A549 (cell line): ENCODE measurements at regions not wholly inside any gene's neighbourhood (a gene's known extent, or its start where the extent isn't known, plus 50 kb on each side); places are given as distances from the start of the nearest gene placed in this dataset.

Experiments used
- ATAC-seq, 2 experiments: fragments of 200-7000 bp in 1 of 2; fragments of >200 bp in 1 of 2; cut with Nextera tagmentation in 1 of 2; cut with Tn5 transposase in 1 of 2; 3 replicates each; pipeline versions ENCODE4 v1.8.0 to v1.9.1; 2018 to 2020; ENCODE audit warnings: mild to moderate bottlenecking in 1 of 2, moderate library complexity in 1 of 2
- CTCF ChIA-PET: fragments of 300-600 bp; sonication (Branson Sonifier 250); formaldehyde crosslinking; extraction: SDS; loops from one replicate; lab custom pipeline; 2021; ENCODE audit warnings: antibody characterized with exemption, inconsistent platforms; lab: Yijun Ruan, JAX
- POLR2A ChIA-PET: fragments of 350-600 bp; formaldehyde crosslinking; extraction: SDS; loops from one replicate; lab custom pipeline; 2021; ENCODE audit warnings: antibody characterized with exemption, inconsistent platforms; lab: Yijun Ruan, JAX
- DNase-seq, 2 experiments: peaks; one replicate each; pipeline versions ENCODE4 v3.0.0 to v3.0.0-alpha.2; 2011 to 2016; ENCODE audit warnings: low read depth in 1 of 2, low spot score in 1 of 2
- FAIRE-seq: peaks from 2 replicates; lab custom pipeline; 2011; peaks lifted over from hg19 to GRCh38; lab: Jason Lieb, UNC
- H3K27ac ChIP-seq, 2 experiments: fragments of >200 bp; sonication (Bioruptor Twin); formaldehyde crosslinking; 3 replicates each; pipeline ENCODE4 v1.5.1; 2016 to 2017
- H3K4me1 ChIP-seq: fragments of >200 bp; sonication (Bioruptor Twin); formaldehyde crosslinking; 3 replicates; pipeline ENCODE4 v1.6.1; 2016
- H3K4me2 ChIP-seq: fragments of >200 bp; sonication (Bioruptor Twin); formaldehyde crosslinking; 3 replicates; pipeline ENCODE4 v1.6.1; 2016
- H3K4me3 ChIP-seq: fragments of >200 bp; sonication (Bioruptor Twin); formaldehyde crosslinking; 3 replicates; pipeline ENCODE4 v1.5.1; 2016
- H3K9me3 ChIP-seq: fragments of >200 bp; sonication (Bioruptor Twin); formaldehyde crosslinking; 3 replicates; pipeline ENCODE4 v1.6.1; 2016
- BCL3 ChIP-seq: fragments of >200 bp; sonication (Bioruptor Twin); formaldehyde crosslinking; IDR thresholded peaks from 3 replicates; pipeline ENCODE4 v1.6.1; 2016
- BHLHE40 ChIP-seq: IDR thresholded peaks from 2 replicates; pipeline ENCODE4 v1.6.1; 2012; ENCODE audit warnings: low read depth, low read length, inconsistent platforms
- CBX8 ChIP-seq: fragments of 200-600 bp; sonication (generic); IDR thresholded peaks from 2 replicates; pipeline ENCODE4 v1.6.1; 2016
- EHF ChIP-seq: fragments of 250-450 bp; sonication (Bioruptor Pico); IDR thresholded peaks from 2 replicates; pipeline ENCODE4 v1.5.0; 2020; ENCODE audit warnings: mild to moderate bottlenecking
- FOSB ChIP-seq: fragments of 250-450 bp; sonication (Bioruptor Pico); IDR thresholded peaks from 2 replicates; pipeline ENCODE4 v1.5.0; 2020; ENCODE audit warnings: mild to moderate bottlenecking, moderate library complexity
- GATA3 ChIP-seq: IDR thresholded peaks from 2 replicates; pipeline ENCODE4 v1.6.1; 2012; ENCODE audit warnings: borderline replicate concordance
- HMGXB4 ChIP-seq: fragments of 250-450 bp; sonication (Bioruptor Pico); IDR thresholded peaks from 2 replicates; pipeline ENCODE4 v1.5.0; 2021; ENCODE audit warnings: mild to moderate bottlenecking, moderate library complexity, borderline replicate concordance
- KDM1A ChIP-seq: fragments of 200-600 bp; sonication (generic); IDR thresholded peaks from 2 replicates; pipeline ENCODE4 v1.6.1; 2016; ENCODE audit warnings: low read depth, mild to moderate bottlenecking
- MAX ChIP-seq: IDR thresholded peaks from 2 replicates; pipeline ENCODE4 v1.6.1; 2012
- NR3C1 ChIP-seq: fragments of >200 bp; sonication (Bioruptor Twin); formaldehyde crosslinking; IDR thresholded peaks from 3 replicates; pipeline ENCODE4 v1.6.1; 2017
- PBX3 ChIP-seq: IDR thresholded peaks from 2 replicates; pipeline ENCODE4 v1.6.1; 2012
- PHF8 ChIP-seq: fragments of 200-600 bp; sonication (generic); IDR thresholded peaks from 2 replicates; pipeline ENCODE4 v1.6.1; 2016; ENCODE audit warnings: low read depth, mild to moderate bottlenecking, antibody characterized with exemption, moderate library complexity, borderline replicate concordance
- POLR2AphosphoS2 ChIP-seq: conservative IDR thresholded peaks from 2 replicates; pipeline ENCODE4 v1.6.1; 2012; ENCODE audit warnings: low read length, improper control_type of control experiment, inconsistent platforms
- RAD21 ChIP-seq, 2 experiments: fragments of >200 bp in 1 of 2; sonication (Bioruptor Twin) in 1 of 2; formaldehyde crosslinking in 1 of 2; IDR thresholded peaks in 1 of 2; conservative IDR thresholded peaks in 1 of 2; 2 replicates in 1 of 2; 3 replicates in 1 of 2; pipeline ENCODE4 v1.6.1; 2012 to 2018; ENCODE audit warnings: inconsistent platforms in 1 of 2
- RCOR1 ChIP-seq: fragments of 150-350 bp; IDR thresholded peaks from 2 replicates; pipeline ENCODE4 v1.6.1; 2014; ENCODE audit warnings: antibody characterized with exemption, low read length, low read depth
- RFX5 ChIP-seq: fragments of 450-650 bp; IDR thresholded peaks from 2 replicates; pipeline ENCODE4 v1.7.1; 2014; ENCODE audit warnings: antibody characterized with exemption, mild to moderate bottlenecking, moderate library complexity
- RNF2 ChIP-seq: fragments of 200-600 bp; sonication (generic); IDR thresholded peaks from 2 replicates; pipeline ENCODE4 v1.6.1; 2016; ENCODE audit warnings: low read depth, mild to moderate bottlenecking, antibody characterized with exemption, moderate library complexity, borderline replicate concordance
- SMC3 ChIP-seq: fragments of >200 bp; sonication (Bioruptor Twin); formaldehyde crosslinking; IDR thresholded peaks from 3 replicates; pipeline ENCODE4 v1.6.1; 2018; ENCODE audit warnings: inconsistent platforms
- TP53 ChIP-seq: fragments of 250-450 bp; sonication (Bioruptor Pico); IDR thresholded peaks from 2 replicates; pipeline ENCODE4 v1.5.0; 2021; ENCODE audit warnings: mild to moderate bottlenecking, moderate library complexity
- USF2 ChIP-seq: fragments of 450-650 bp; IDR thresholded peaks from 2 replicates; pipeline ENCODE4 v1.6.1; 2014; ENCODE audit warnings: antibody characterized with exemption
- ZNF302 ChIP-seq: fragments of 250-450 bp; sonication (Bioruptor Pico); IDR thresholded peaks from 2 replicates; pipeline ENCODE4 v1.9.0; 2021; ENCODE audit warnings: inconsistent platforms, mild to moderate bottlenecking, moderate library complexity
- WGBS: methylation state at CpG from one replicate; pipeline ENCODE4 v1.1.6; 2017; ENCODE audit errors: missing lambda C conversion rate; 5-methylcytosine and 5-hydroxymethylcytosine counted together

- POLR2A ChIA-PET = no interaction called here
- CTCF ChIA-PET = interaction anchor here (0.7 kb wide), 2 partner anchors 421 to 692 kb away, joined by 3 to 5 read pairs; no protein-coding TSS in a partner anchor
- WGBS = 30% methylated on average over 3 of the region's 3 CpGs
- TF ChIP-seq BHLHE40 (no peak), RAD21 (conservative IDR thresholded peaks at IDR 0.05 in 1 of 2, IDR thresholded peaks at IDR 0.05 in 1 of 2) (peak; percentile 25 to 52; a peak in 3 of 5 replicates), SMC3 (0 out of 3 replicates have a peak, but pooled peaks have one; percentile 8), RCOR1 (no peak), EHF (CRISPR knock-in tag) (no peak), GATA3 (no peak), PHF8 (no peak), PBX3 (no peak)
- peaks cover 8% of the 10 kb centered on the region; the same call in 1 of the 3 replicates for H3K9me3 ChIP-seq
- peak in 1 of 2 experiments; percentile 50 for DNase-seq
- H3K4me3 ChIP-seq = no peak overlapping the region
- no peak overlapping the region for H3K27ac ChIP-seq
- no peak overlapping the region for H3K4me2 ChIP-seq
- no peak for ATAC-seq
- no peak for FAIRE-seq
- no peaks in the 10 kb centered on the region for H3K4me1 ChIP-seq
Observed at GRCh38 chr7:69067397-69067796, 530.9 kb upstream of the AUTS2 start.

GRCh38 chr7:69070476-69070875 lies 527.8 kb upstream of the AUTS2 start:
- FAIRE-seq = no peak

GRCh38 chr7:69076566-69076965 lies 521.7 kb upstream of the AUTS2 start:
- WGBS = 67% methylated on average over 4 of the region's 4 CpGs
- Histone ChIP-seq H3K4me1 (0 out of 3 replicates have a peak, but pooled peaks cover 2% of the 10 kb centered on the region), H3K4me3 (no peak overlapping the region), H3K27ac (no peak overlapping the region), H3K4me2 (no peak overlapping the region), H3K9me3 (0 out of 3 replicates have a peak, but pooled peaks cover 2% of the 10 kb centered on the region)
- FAIRE-seq (no peak), DNase-seq (no peak), ATAC-seq (no peak)
- ChIA-PET CTCF (no interaction called here), POLR2A (no interaction called here)
- TF ChIP-seq POLR2AphosphoS2 (no peak), RNF2 (no peak), ZNF302 (CRISPR knock-in tag) (no peak), CBX8 (no peak), GATA3 (no peak), USF2 (no peak), KDM1A (no peak), FOSB (CRISPR knock-in tag) (no peak), HMGXB4 (no peak), MAX (no peak), RCOR1 (no peak), RFX5 (no peak), BCL3 (no peak)

More at GRCh38 chr7:69070476-69070875, 527.8 kb upstream of the AUTS2 start:
- Histone ChIP-seq H3K4me3 (no peak overlapping the region), H3K27ac (no peak overlapping the region), H3K4me2 (no peak overlapping the region), H3K9me3 (peaks cover 8% of the 10 kb centered on the region; the same call in 1 of the 3 replicates), H3K4me1 (0 out of 3 replicates have a peak, but pooled peaks cover 2% of the 10 kb centered on the region)
- no peak for DNase-seq
- CTCF ChIA-PET = interaction anchor here (1.0 kb wide), 1 partner anchor 18 kb away, joined by 3 read pairs; no protein-coding TSS in a partner anchor
- no peak for TF ChIP-seq RCOR1
- no peak for TF ChIP-seq TP53 (CRISPR knock-in tag)
- no peak for TF ChIP-seq NR3C1
- no peak for ATAC-seq
- POLR2A ChIA-PET = no interaction called here
- WGBS = 10% methylated on average over 3 of the region's 3 CpGs
